ENCODE measurements at regions not wholly inside any gene's neighbourhood (a gene's known extent, or its start where the extent isn't known, plus 50 kb on each side); places are given as distances from the start of the nearest gene placed in this dataset.

DNA sequence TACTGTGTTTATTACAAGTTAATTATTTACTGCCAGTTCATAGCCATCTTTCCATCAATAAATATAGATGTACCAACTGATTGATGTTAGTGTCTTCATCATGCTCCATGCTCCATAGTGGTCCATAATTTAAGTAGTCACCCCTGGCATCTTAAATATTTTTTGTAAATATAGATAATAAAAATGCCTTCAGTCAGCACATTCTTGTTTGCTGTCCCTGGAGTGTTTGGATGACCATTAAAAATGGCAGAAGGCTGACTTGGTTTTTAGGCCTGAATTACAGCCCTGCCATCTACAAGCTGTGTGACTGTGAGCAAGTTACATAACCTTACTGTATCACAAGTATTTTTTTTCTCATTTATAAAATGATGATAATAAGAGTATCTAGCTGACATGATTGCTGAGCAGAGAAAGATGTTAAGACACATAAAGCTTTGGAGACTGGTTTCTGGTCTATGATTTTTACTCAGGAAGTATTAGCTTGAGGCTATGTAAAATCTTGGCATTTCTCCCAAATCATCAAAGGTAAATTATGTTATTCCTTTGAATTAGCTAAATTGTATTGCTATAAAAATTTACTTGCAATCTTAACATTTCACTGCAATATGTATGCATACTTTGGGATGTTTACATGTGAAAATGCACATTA is 427.2 kb downstream of the USP25 start:
- Histone ChIP-seq H3K9ac (ENCODE audit: low read length) (no peak overlapping the region), H4K91ac (ENCODE audit: low read depth, low read length) (no peak overlapping the region), H3K27ac (ENCODE audit: low read depth, low read length) (no peak overlapping the region), H2BK120ac (ENCODE audit: insufficient read depth, low read length, poor library complexity) (no peak overlapping the region), H4K8ac (ENCODE audit: low read depth, low read length) (no peak overlapping the region), H2BK5ac (ENCODE audit: low read depth, low read length, poor library complexity) (no peak overlapping the region), H3K4me1 (ENCODE audit: control insufficient read depth in 1 of 2, insufficient read depth in 2 of 2, low read length in 2 of 2) (no peaks in the 10 kb centered on the region), H3K9me3 (ENCODE audit: insufficient read depth, low read depth, low read length) (no peaks in the 10 kb centered on the region), H4K12ac (ENCODE audit: low read depth, low read length) (no peak overlapping the region), H3K23ac (ENCODE audit: low read length) (no peak overlapping the region), H3K4me3 (ENCODE audit: low read depth, low read length) (no peak overlapping the region), H3K18ac (ENCODE audit: low read length) (no peak overlapping the region), H2BK12ac (ENCODE audit: low read length) (no peak overlapping the region), H2AFZ (ENCODE audit: insufficient read depth, low read length, poor library complexity) (no peak overlapping the region), H3K14ac (ENCODE audit: low read length) (no peak overlapping the region), H3K79me1 (ENCODE audit: low read length) (no peaks in the 10 kb centered on the region), H3K79me2 (ENCODE audit: control insufficient read depth, insufficient read depth, low read length, poor library complexity) (no peaks in the 10 kb centered on the region), H3K27me3 (ENCODE audit: insufficient read depth, low read length) (no peaks in the 10 kb centered on the region), H3K36me3 (ENCODE audit: control insufficient read depth in 1 of 2, insufficient read depth in 2 of 2, low read length in 2 of 2) (no peaks in the 10 kb centered on the region), H3K4me2 (ENCODE audit: low read length) (no peak overlapping the region), H2AK5ac (ENCODE audit: low read length) (no peak overlapping the region), H3K4ac (ENCODE audit: low read depth, low read length) (no peak overlapping the region)
- DNase-seq = no peak

DNA sequence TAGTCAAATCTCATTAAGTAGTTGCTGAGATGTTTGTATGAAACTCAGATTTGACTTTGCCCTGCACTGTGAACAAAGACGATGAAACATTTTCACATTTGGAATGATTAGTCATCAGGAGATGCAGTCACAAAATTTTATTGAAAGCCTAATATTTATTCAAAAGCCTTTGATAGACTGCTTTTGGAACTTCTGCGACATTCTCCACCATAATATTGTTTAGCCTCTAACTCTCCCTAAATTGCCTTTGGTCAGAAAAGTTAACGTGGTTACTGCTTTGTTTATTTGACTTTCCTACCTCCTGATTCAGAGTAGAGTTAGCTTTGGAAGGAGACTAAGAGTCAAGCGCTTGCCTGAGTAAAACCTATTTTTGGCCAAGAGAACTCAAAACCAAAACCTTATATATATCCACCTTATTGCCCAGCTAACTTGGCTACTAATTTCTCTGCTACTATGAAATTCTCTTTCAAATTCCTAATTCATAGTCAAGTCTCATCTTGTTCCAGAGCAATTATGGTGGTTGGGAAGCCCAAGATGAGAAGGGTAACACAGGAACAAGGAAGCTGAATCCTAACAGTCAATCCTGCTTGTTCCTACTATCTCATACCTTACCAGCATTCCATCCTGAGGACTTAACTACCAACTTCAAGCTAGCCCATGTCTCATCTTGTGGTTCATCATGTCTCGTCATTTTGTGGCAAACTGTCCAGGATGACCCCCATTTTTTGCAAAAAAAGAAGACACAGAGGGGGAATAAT is 429.6 kb downstream of the USP25 start:
- no peak overlapping the region for H4K8ac ChIP-seq (ENCODE audit: low read depth, low read length)

DNA sequence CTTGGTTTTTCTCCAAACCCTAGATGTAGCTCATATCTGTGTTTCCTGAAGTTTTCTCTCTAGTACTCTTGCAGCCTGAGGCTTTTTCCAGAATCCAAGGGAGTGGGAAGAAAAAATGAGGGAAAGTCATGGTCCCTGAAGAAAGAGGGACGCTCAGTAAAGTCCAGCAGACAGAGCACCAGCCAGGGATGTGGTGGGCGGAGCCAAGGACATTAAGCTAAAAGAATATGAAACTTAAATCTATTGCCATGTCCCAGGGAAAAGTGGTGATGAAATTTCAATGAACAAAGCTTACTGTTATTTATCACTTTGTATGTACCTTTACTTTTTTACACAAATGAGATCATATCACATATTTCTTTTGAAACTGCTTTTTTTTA is 430.2 kb downstream of the USP25 start:
- Histone ChIP-seq H3K79me2 (ENCODE audit: control insufficient read depth, insufficient read depth, low read length, poor library complexity) (no peaks in the 10 kb centered on the region), H4K8ac (ENCODE audit: low read depth, low read length) (no peak overlapping the region), H2BK120ac (ENCODE audit: insufficient read depth, low read length, poor library complexity) (no peak overlapping the region), H3K4me2 (ENCODE audit: low read length) (no peak overlapping the region), H2AFZ (ENCODE audit: insufficient read depth, low read length, poor library complexity) (no peak overlapping the region), H3K18ac (ENCODE audit: low read length) (no peak overlapping the region), H3K9ac (ENCODE audit: low read length) (no peak overlapping the region), H3K36me3 (ENCODE audit: control insufficient read depth in 1 of 2, insufficient read depth in 2 of 2, low read length in 2 of 2) (no peaks in the 10 kb centered on the region), H3K4ac (ENCODE audit: low read depth, low read length) (no peak overlapping the region), H2BK12ac (ENCODE audit: low read length) (no peak overlapping the region), H3K23ac (ENCODE audit: low read length) (no peak overlapping the region), H2BK5ac (ENCODE audit: low read depth, low read length, poor library complexity) (no peak overlapping the region), H3K27me3 (ENCODE audit: insufficient read depth, low read length) (no peaks in the 10 kb centered on the region), H3K14ac (ENCODE audit: low read length) (no peak overlapping the region), H2AK5ac (ENCODE audit: low read length) (no peak overlapping the region), H4K91ac (ENCODE audit: low read depth, low read length) (no peak overlapping the region), H3K9me3 (ENCODE audit: insufficient read depth, low read depth, low read length) (no peaks in the 10 kb centered on the region), H3K79me1 (ENCODE audit: low read length) (no peaks in the 10 kb centered on the region), H3K27ac (ENCODE audit: low read depth, low read length) (no peak overlapping the region), H4K12ac (ENCODE audit: low read depth, low read length) (no peak overlapping the region), H3K4me3 (ENCODE audit: low read depth, low read length) (no peak overlapping the region), H3K4me1 (ENCODE audit: control insufficient read depth in 1 of 2, insufficient read depth in 2 of 2, low read length in 2 of 2) (no peaks in the 10 kb centered on the region)
- WGBS (ENCODE audit: extremely low coverage, insufficient coverage, insufficient read length) = no CpG with 5 or more reads among the region's 2 CpGs
- no peak for DNase-seq

More for the DNA sequence above, 429.6 kb downstream of the USP25 start:
- Histone ChIP-seq H2BK5ac (ENCODE audit: low read depth, low read length, poor library complexity) (no peak overlapping the region), H3K23ac (ENCODE audit: low read length) (no peak overlapping the region), H3K79me1 (ENCODE audit: low read length) (no peaks in the 10 kb centered on the region), H2BK120ac (ENCODE audit: insufficient read depth, low read length, poor library complexity) (no peak overlapping the region), H2AFZ (ENCODE audit: insufficient read depth, low read length, poor library complexity) (no peak overlapping the region), H3K27me3 (ENCODE audit: insufficient read depth, low read length) (no peaks in the 10 kb centered on the region), H3K79me2 (ENCODE audit: control insufficient read depth, insufficient read depth, low read length, poor library complexity) (no peaks in the 10 kb centered on the region), H2AK5ac (ENCODE audit: low read length) (no peak overlapping the region), H3K4me1 (ENCODE audit: control insufficient read depth in 1 of 2, insufficient read depth in 2 of 2, low read length in 2 of 2) (no peaks in the 10 kb centered on the region), H4K91ac (ENCODE audit: low read depth, low read length) (no peak overlapping the region), H3K9me3 (ENCODE audit: insufficient read depth, low read depth, low read length) (no peaks in the 10 kb centered on the region), H3K36me3 (ENCODE audit: control insufficient read depth in 1 of 2, insufficient read depth in 2 of 2, low read length in 2 of 2) (no peaks in the 10 kb centered on the region), H3K18ac (ENCODE audit: low read length) (no peak overlapping the region), H4K12ac (ENCODE audit: low read depth, low read length) (no peak overlapping the region), H2BK12ac (ENCODE audit: low read length) (no peak overlapping the region), H3K9ac (ENCODE audit: low read length) (no peak overlapping the region), H3K27ac (ENCODE audit: low read depth, low read length) (no peak overlapping the region), H3K4me2 (ENCODE audit: low read length) (no peak overlapping the region), H3K4me3 (ENCODE audit: low read depth, low read length) (no peak overlapping the region), H3K14ac (ENCODE audit: low read length) (no peak overlapping the region), H3K4ac (ENCODE audit: low read depth, low read length) (no peak overlapping the region)
- WGBS (ENCODE audit: extremely low coverage, insufficient coverage, insufficient read length) = no CpG with 5 or more reads among the region's 5 CpGs
- DNase-seq = no peak

DNA sequence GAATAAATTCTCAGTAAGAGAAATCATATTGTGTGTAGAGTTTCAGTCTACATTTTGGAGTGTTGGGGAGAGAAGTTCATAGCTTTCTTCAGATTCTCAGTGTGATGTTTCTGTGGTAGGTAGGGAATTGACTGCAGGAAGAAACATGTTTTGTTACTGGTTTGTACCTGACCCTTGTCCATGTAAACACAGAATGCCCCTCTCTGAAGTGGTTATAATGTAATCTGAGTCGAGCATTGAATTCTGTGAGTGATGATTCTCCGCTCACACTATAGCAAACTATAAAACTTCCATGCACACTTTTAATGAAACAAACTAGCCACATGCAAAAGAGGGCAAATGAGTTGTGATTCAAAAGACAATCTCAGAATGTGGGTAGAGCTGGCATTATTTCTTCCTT is 433.2 kb downstream of the USP25 start:
- no peak overlapping the region for H2BK12ac ChIP-seq (ENCODE audit: low read length)
- H2AFZ ChIP-seq (ENCODE audit: insufficient read depth, low read length, poor library complexity) = no peak overlapping the region
- DNase-seq = no peak
- H3K27me3 ChIP-seq (ENCODE audit: insufficient read depth, low read length) = no peaks in the 10 kb centered on the region
- no peak overlapping the region for H3K14ac ChIP-seq (ENCODE audit: low read length)
- H3K79me1 ChIP-seq (ENCODE audit: low read length) = no peaks in the 10 kb centered on the region
- H3K9ac ChIP-seq (ENCODE audit: low read length) = no peak overlapping the region
- H3K4me3 ChIP-seq (ENCODE audit: low read depth, low read length) = no peak overlapping the region
- H3K79me2 ChIP-seq (ENCODE audit: control insufficient read depth, insufficient read depth, low read length, poor library complexity) = no peaks in the 10 kb centered on the region
- no peak overlapping the region for H3K23ac ChIP-seq (ENCODE audit: low read length)
- no peak overlapping the region for H4K8ac ChIP-seq (ENCODE audit: low read depth, low read length)
- WGBS (ENCODE audit: extremely low coverage, insufficient coverage, insufficient read length) = no CpG with 5 or more reads among the region's 2 CpGs
- no peaks in the 10 kb centered on the region for H3K9me3 ChIP-seq (ENCODE audit: insufficient read depth, low read depth, low read length)
- no peaks in the 10 kb centered on the region for H3K36me3 ChIP-seq (ENCODE audit: control insufficient read depth in 1 of 2, insufficient read depth in 2 of 2, low read length in 2 of 2)
- no peak overlapping the region for H4K91ac ChIP-seq (ENCODE audit: low read depth, low read length)
- H2BK5ac ChIP-seq (ENCODE audit: low read depth, low read length, poor library complexity) = no peak overlapping the region
- no peaks in the 10 kb centered on the region for H3K4me1 ChIP-seq (ENCODE audit: control insufficient read depth in 1 of 2, insufficient read depth in 2 of 2, low read length in 2 of 2)
- no peak overlapping the region for H3K4ac ChIP-seq (ENCODE audit: low read depth, low read length)
- no peak overlapping the region for H2BK120ac ChIP-seq (ENCODE audit: insufficient read depth, low read length, poor library complexity)
- no peak overlapping the region for H3K27ac ChIP-seq (ENCODE audit: low read depth, low read length)
- no peak overlapping the region for H3K18ac ChIP-seq (ENCODE audit: low read length)
- H2AK5ac ChIP-seq (ENCODE audit: low read length) = no peak overlapping the region
- H3K4me2 ChIP-seq (ENCODE audit: low read length) = no peak overlapping the region
- no peak overlapping the region for H4K12ac ChIP-seq (ENCODE audit: low read depth, low read length)
